ENCODE measurements at regions not wholly inside any gene's neighbourhood (a gene's known extent, or its start where the extent isn't known, plus 50 kb on each side); places are given as distances from the start of the nearest gene placed in this dataset.

GRCh38 chr12:113659416-113659815 lies 187.7 kb upstream of the LHX5 start (continued):
- TF ChIP-seq ATOH8 (CRISPR knock-in tag; IDR thresholded peaks at IDR 0.05; ENCODE audit: low read depth) (no peak), CBX2 (IDR thresholded peaks at IDR 0.05; ENCODE audit: borderline replicate concordance, low read depth) (no peak), PBX3 (IDR thresholded peaks at IDR 0.05) (no peak), POLR2AphosphoS2 (conservative IDR thresholded peaks at IDR 0.05; ENCODE audit: low read length) (no peak), EP300 (IDR thresholded peaks at IDR 0.05) (no peak), TP53 (CRISPR knock-in tag; IDR thresholded peaks at IDR 0.05) (no peak)

GRCh38 chr12:113659015-113659414 lies 187.3 kb upstream of the LHX5 start:
- Histone ChIP-seq H3K4me2 (no peak overlapping the region), H3K9me3 (peaks cover 27% of the 10 kb centered on the region), H3K27ac (no peak overlapping the region), H3K4me3 (no peak overlapping the region), H3K4me1 (no peaks in the 10 kb centered on the region)
- ATAC-seq (no peak), FAIRE-seq (no peak), DNase-seq (ENCODE audit: low read depth in 1 of 2, low spot score in 1 of 2) (no peak)
- POLR2A ChIA-PET, result no interaction called here
- TF ChIP-seq HEYL (CRISPR knock-in tag; IDR thresholded peaks at IDR 0.05), result no peak
- TF ChIP-seq RFX5 (IDR thresholded peaks at IDR 0.05), result no peak
- TF ChIP-seq CEBPB (IDR thresholded peaks at IDR 0.05), result no peak
- TF ChIP-seq POLR2A (IDR thresholded peaks at IDR 0.05; ENCODE audit: low read length), result no peak
- TF ChIP-seq JUN (IDR thresholded peaks at IDR 0.05), result no peak
- TF ChIP-seq HES2 (IDR thresholded peaks at IDR 0.05), result no peak
- no peak for TF ChIP-seq CBX2 (IDR thresholded peaks at IDR 0.05; ENCODE audit: borderline replicate concordance, low read depth)
- TF ChIP-seq BCL3 (IDR thresholded peaks at IDR 0.05), result no peak
- TF ChIP-seq PHF8 (IDR thresholded peaks at IDR 0.05; ENCODE audit: borderline replicate concordance, low read depth), result no peak
- no peak for TF ChIP-seq ZSCAN20 (CRISPR knock-in tag; IDR thresholded peaks at IDR 0.05)
- CTCF ChIA-PET, result no interaction called here
- WGBS (ENCODE audit: missing lambda C conversion rate), result 36% methylated on average over 6 of the region's 6 CpGs

GRCh38 chr12:113658006-113658655 lies 186.5 kb upstream of the LHX5 start:
- ChIA-PET POLR2A (no interaction called here), CTCF (no interaction called here)
- TF ChIP-seq KDM1A (IDR thresholded peaks at IDR 0.05; ENCODE audit: low read depth), result no peak
- TF ChIP-seq HOXB5 (CRISPR knock-in tag; IDR thresholded peaks at IDR 0.05), result no peak
- no peak for TF ChIP-seq E2F6 (IDR thresholded peaks at IDR 0.05; ENCODE audit: borderline replicate concordance, low read depth)
- TF ChIP-seq EHMT2 (IDR thresholded peaks at IDR 0.05; ENCODE audit: low read depth), result no peak
- TF ChIP-seq MAFK (IDR thresholded peaks at IDR 0.05; ENCODE audit: partially characterized antibody), result no peak
- no peak for TF ChIP-seq MYC (IDR thresholded peaks at IDR 0.05; ENCODE audit: borderline replicate concordance, low read length)
- no peak for TF ChIP-seq RNF2 (IDR thresholded peaks at IDR 0.05; ENCODE audit: borderline replicate concordance, low read depth)
- no peak for TF ChIP-seq FOSB (CRISPR knock-in tag; IDR thresholded peaks at IDR 0.05)
- no peak for TF ChIP-seq ESRRA (IDR thresholded peaks at IDR 0.05; ENCODE audit: borderline replicate concordance, low read length)
- no peaks in the 10 kb centered on the region for H3K4me1 ChIP-seq
- H3K27ac ChIP-seq, result no peak overlapping the region
- no peak for DNase-seq (ENCODE audit: low read depth in 1 of 2, low spot score in 1 of 2)
- no peak for FAIRE-seq
- no peak overlapping the region for H3K4me3 ChIP-seq
- H3K4me2 ChIP-seq, result no peak overlapping the region
- no peak for ATAC-seq
- 8% methylated on average over 1 of the region's 1 CpG for WGBS (ENCODE audit: missing lambda C conversion rate)
- peaks cover 31% of the 10 kb centered on the region for H3K9me3 ChIP-seq
